ENCODE measurements at regions not wholly inside any gene's neighbourhood (a gene's known extent, or its start where the extent isn't known, plus 50 kb on each side); places are given as distances from the start of the nearest gene placed in this dataset.

GRCh38 chr6:168922436-168922835 is 331.2 kb downstream of the THBS2 start:
- no peaks in the 10 kb centered on the region for H3K36me3 Mint-ChIP-seq (ENCODE audit: low read depth)

GRCh38 chr6:168920289-168920688 is 333.4 kb downstream of the THBS2 start:
- H3K27ac Mint-ChIP-seq = no peak overlapping the region
- POLR2A ChIA-PET = no interaction called here
- no peaks in the 10 kb centered on the region for H3K4me1 Mint-ChIP-seq
- peaks cover 3% of the 10 kb centered on the region for H3K27me3 Mint-ChIP-seq
- H3K4me3 Mint-ChIP-seq = no peak overlapping the region
- CTCF ChIA-PET = no interaction called here
- no peak for ATAC-seq (ENCODE audit: low read depth)
- no peaks in the 10 kb centered on the region for H3K36me3 Mint-ChIP-seq (ENCODE audit: low read depth)
- no peak for DNase-seq
- no peaks in the 10 kb centered on the region for H3K9me3 Mint-ChIP-seq
- intact Hi-C loops (cut with micrococcal nuclease) = no loop called here
- TF ChIP-seq, protein P1, sequence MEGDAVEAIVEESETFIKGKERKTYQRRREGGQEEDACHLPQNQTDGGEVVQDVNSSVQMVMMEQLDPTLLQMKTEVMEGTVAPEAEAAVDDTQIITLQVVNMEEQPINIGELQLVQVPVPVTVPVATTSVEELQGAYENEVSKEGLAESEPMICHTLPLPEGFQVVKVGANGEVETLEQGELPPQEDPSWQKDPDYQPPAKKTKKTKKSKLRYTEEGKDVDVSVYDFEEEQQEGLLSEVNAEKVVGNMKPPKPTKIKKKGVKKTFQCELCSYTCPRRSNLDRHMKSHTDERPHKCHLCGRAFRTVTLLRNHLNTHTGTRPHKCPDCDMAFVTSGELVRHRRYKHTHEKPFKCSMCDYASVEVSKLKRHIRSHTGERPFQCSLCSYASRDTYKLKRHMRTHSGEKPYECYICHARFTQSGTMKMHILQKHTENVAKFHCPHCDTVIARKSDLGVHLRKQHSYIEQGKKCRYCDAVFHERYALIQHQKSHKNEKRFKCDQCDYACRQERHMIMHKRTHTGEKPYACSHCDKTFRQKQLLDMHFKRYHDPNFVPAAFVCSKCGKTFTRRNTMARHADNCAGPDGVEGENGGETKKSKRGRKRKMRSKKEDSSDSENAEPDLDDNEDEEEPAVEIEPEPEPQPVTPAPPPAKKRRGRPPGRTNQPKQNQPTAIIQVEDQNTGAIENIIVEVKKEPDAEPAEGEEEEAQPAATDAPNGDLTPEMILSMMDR (IDR thresholded peaks at IDR 0.05) = no peak

More at GRCh38 chr6:168922436-168922835, 331.2 kb downstream of the THBS2 start:
- no peak for DNase-seq
- Mint-ChIP-seq H3K4me1 (no peaks in the 10 kb centered on the region), H3K9me3 (no peaks in the 10 kb centered on the region), H3K27me3 (peaks cover 3% of the 10 kb centered on the region), H3K27ac (no peak overlapping the region), H3K4me3 (no peak overlapping the region)
- intact Hi-C loops (cut with micrococcal nuclease) = no loop called here
- CTCF ChIA-PET = no interaction called here
- ATAC-seq (ENCODE audit: low read depth) = no peak
- POLR2A ChIA-PET = no interaction called here
- TF ChIP-seq, protein P1 (IDR thresholded peaks at IDR 0.05) = no peak

- intact Hi-C loops (cut with micrococcal nuclease) = no loop called here
- peaks cover 3% of the 10 kb centered on the region for H3K27me3 Mint-ChIP-seq
- POLR2A ChIA-PET = no interaction called here
- CTCF ChIA-PET = no interaction called here
- no peaks in the 10 kb centered on the region for H3K9me3 Mint-ChIP-seq
- H3K27ac Mint-ChIP-seq = no peak overlapping the region
- DNase-seq (no peak), ATAC-seq (ENCODE audit: low read depth) (no peak)
- no peaks in the 10 kb centered on the region for H3K36me3 Mint-ChIP-seq (ENCODE audit: low read depth)
- no peaks in the 10 kb centered on the region for H3K4me1 Mint-ChIP-seq
- TF ChIP-seq, protein P1 (IDR thresholded peaks at IDR 0.05) = no peak
- no peak overlapping the region for H3K4me3 Mint-ChIP-seq
Observed at GRCh38 chr6:168919470-168920179, 334.0 kb downstream of the THBS2 start.

DNA sequence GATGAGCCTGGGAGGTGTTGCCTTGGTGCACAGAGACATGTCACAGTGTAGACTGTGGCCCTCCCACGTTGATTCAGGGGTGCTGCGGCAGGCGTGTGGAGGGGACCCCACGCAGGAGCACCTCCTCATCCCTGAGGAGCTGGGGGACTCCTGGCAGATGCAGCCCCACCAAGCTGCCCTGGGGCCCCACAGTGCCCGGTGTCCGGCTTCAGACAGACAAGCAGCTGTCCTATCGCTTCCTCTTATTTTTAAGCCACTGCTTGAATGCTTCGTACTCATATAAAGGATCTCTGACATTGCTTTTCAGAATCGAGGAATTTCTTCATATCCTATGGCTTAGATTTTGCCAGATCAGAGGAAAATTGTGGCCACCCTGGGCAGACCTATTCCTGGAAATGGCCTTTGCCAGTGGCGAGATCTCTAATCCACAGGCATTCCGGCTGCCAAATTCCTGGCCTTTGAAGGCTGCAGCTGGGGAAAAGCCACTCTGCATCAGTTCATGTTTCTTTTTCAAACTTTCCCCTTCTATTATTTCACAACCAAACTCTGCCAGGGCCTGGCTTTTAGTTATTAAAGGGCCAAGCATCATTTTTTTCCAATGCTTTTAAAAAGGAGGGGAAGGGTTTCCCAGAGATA is 337.0 kb downstream of the THBS2 start:
- H3K9me3 Mint-ChIP-seq = no peaks in the 10 kb centered on the region
- POLR2A ChIA-PET = no interaction called here
- no peaks in the 10 kb centered on the region for H3K36me3 Mint-ChIP-seq (ENCODE audit: low read depth)
- TF ChIP-seq, protein P1 (IDR thresholded peaks at IDR 0.05) = no peak
- no peaks in the 10 kb centered on the region for H3K4me1 Mint-ChIP-seq
- H3K27me3 Mint-ChIP-seq = no peaks in the 10 kb centered on the region
- no peak for ATAC-seq (ENCODE audit: low read depth)
- H3K4me3 Mint-ChIP-seq = no peak overlapping the region
- DNase-seq = no peak
- H3K27ac Mint-ChIP-seq = no peak overlapping the region
- intact Hi-C loops (cut with micrococcal nuclease) = no loop called here
- CTCF ChIA-PET = no interaction called here

- Mint-ChIP-seq H3K27ac (no peak overlapping the region), H3K4me1 (no peaks in the 10 kb centered on the region), H3K36me3 (ENCODE audit: low read depth) (no peaks in the 10 kb centered on the region), H3K27me3 (no peaks in the 10 kb centered on the region), H3K4me3 (no peak overlapping the region), H3K9me3 (no peaks in the 10 kb centered on the region)
- DNase-seq (no peak), ATAC-seq (ENCODE audit: low read depth) (no peak)
- ChIA-PET CTCF (no interaction called here), POLR2A (no interaction called here)
- TF ChIP-seq, protein P1 (IDR thresholded peaks at IDR 0.05) = no peak
- intact Hi-C loops (cut with micrococcal nuclease) = no loop called here
Observed at GRCh38 chr6:168915855-168916254, 337.8 kb downstream of the THBS2 start.
